A549 (cell line): ENCODE measurements at regions not wholly inside any gene's neighbourhood (a gene's known extent, or its start where the extent isn't known, plus 50 kb on each side); places are given as distances from the start of the nearest gene placed in this dataset.

Source experiments
- CBX2 ChIP-seq: fragments of 200-600 bp; sonication (generic); IDR thresholded peaks from 2 replicates; pipeline ENCODE4 v1.6.1; 2016; ENCODE audit warnings: low read depth, mild to moderate bottlenecking, borderline replicate concordance
- CEBPB ChIP-seq, 2 experiments: fragments of >200 bp in 1 of 2; sonication (Bioruptor Twin) in 1 of 2; formaldehyde crosslinking in 1 of 2; IDR thresholded peaks; 2 replicates each; pipeline ENCODE4 v1.6.1; 2012 to 2016
- EP300 ChIP-seq, 2 experiments: fragments of >200 bp; sonication (Bioruptor Twin); formaldehyde crosslinking; IDR thresholded peaks; 2 replicates in 1 of 2; 3 replicates in 1 of 2; pipeline ENCODE4 v1.6.1; 2016 to 2017
- ESRRA ChIP-seq: fragments of 150-350 bp; IDR thresholded peaks from 2 replicates; pipeline ENCODE4 v1.6.1; 2014; ENCODE audit warnings: mild to moderate bottlenecking, low read length, borderline replicate concordance
- JUN ChIP-seq, 2 experiments: fragments of >200 bp; sonication (Bioruptor Twin); formaldehyde crosslinking; IDR thresholded peaks; 2 replicates in 1 of 2; 3 replicates in 1 of 2; pipeline ENCODE4 v1.6.1; 2016 to 2017
- POLR2A ChIP-seq: IDR thresholded peaks from 2 replicates; pipeline ENCODE4 v1.6.1; 2012; ENCODE audit warnings: mild to moderate bottlenecking, low read length
- REST ChIP-seq: fragments of 200-600 bp; sonication (generic); IDR thresholded peaks from 2 replicates; pipeline ENCODE4 v1.6.1; 2016; ENCODE audit warnings: antibody characterized with exemption, mild to moderate bottlenecking, moderate library complexity
- RFX5 ChIP-seq: fragments of 450-650 bp; IDR thresholded peaks from 2 replicates; pipeline ENCODE4 v1.7.1; 2014; ENCODE audit warnings: antibody characterized with exemption, mild to moderate bottlenecking, moderate library complexity
- TF ChIP-seq, protein P1 (sequence below): fragments of >200 bp; sonication (Bioruptor Twin); formaldehyde crosslinking; IDR thresholded peaks from 3 replicates; pipeline ENCODE4 v1.5.1; 2016

GRCh38 chr4:158442736-158443135 lies 78.9 kb upstream of the RXFP1 start:
- TF ChIP-seq JUN (IDR thresholded peaks at IDR 0.05): no peak
- no peak for TF ChIP-seq CBX2
- TF ChIP-seq, protein P1, sequence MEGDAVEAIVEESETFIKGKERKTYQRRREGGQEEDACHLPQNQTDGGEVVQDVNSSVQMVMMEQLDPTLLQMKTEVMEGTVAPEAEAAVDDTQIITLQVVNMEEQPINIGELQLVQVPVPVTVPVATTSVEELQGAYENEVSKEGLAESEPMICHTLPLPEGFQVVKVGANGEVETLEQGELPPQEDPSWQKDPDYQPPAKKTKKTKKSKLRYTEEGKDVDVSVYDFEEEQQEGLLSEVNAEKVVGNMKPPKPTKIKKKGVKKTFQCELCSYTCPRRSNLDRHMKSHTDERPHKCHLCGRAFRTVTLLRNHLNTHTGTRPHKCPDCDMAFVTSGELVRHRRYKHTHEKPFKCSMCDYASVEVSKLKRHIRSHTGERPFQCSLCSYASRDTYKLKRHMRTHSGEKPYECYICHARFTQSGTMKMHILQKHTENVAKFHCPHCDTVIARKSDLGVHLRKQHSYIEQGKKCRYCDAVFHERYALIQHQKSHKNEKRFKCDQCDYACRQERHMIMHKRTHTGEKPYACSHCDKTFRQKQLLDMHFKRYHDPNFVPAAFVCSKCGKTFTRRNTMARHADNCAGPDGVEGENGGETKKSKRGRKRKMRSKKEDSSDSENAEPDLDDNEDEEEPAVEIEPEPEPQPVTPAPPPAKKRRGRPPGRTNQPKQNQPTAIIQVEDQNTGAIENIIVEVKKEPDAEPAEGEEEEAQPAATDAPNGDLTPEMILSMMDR: no peak
- no peak for TF ChIP-seq POLR2A
- no peak for TF ChIP-seq RFX5
- TF ChIP-seq EP300 (IDR thresholded peaks at IDR 0.05): no peak
- TF ChIP-seq ESRRA: no peak
- TF ChIP-seq CEBPB (IDR thresholded peaks at IDR 0.05): no peak
- no peak for TF ChIP-seq REST
